B cell (primary cell): ENCODE measurements at regions not wholly inside any gene's neighbourhood (a gene's known extent, or its start where the extent isn't known, plus 50 kb on each side); places are given as distances from the start of the nearest gene placed in this dataset.

ENCODE experiments used
- ATAC-seq: fragments of 200-7000 bp; cut with Tn5 transposase; one replicate; pipeline ENCODE4 v1.10.0; 2021; ENCODE audit warnings: low read depth, mild to moderate bottlenecking, moderate number of reproducible peaks, moderate library complexity
- CTCF ChIA-PET: fragments of 350-600 bp; sonication (Branson Sonifier 250); formaldehyde crosslinking; loops from one replicate; lab custom pipeline; 2021; ENCODE audit warnings: antibody characterized with exemption, inconsistent platforms; lab: Charles Lee
- POLR2A ChIA-PET: fragments of 350-600 bp; sonication (Branson Sonifier 250); formaldehyde crosslinking; loops from one replicate; lab custom pipeline; 2021; ENCODE audit warnings: antibody characterized with exemption; lab: Charles Lee
- DNase-seq: peaks from one replicate; pipeline ENCODE4 v3.0.0; 2013
- H2AFZ ChIP-seq: 2 replicates; pipeline ENCODE4 v1.6.1; 2012; ENCODE audit warnings: mild to moderate bottlenecking, low read depth, low read length; ENCODE audit not compliant: insufficient read depth, poor library complexity, severe bottlenecking
- H3K27ac ChIP-seq, 2 donors: 1 replicate in 1 of 2; 2 replicates in 1 of 2; pipeline ENCODE4 v1.5.1; 2012 to 2013; ENCODE audit warnings: low read length in 2 of 2, mild to moderate bottlenecking in 2 of 2, moderate library complexity in 1 of 2
- H3K27me3 ChIP-seq, 4 experiments: fragments of 200-600 bp in 1 of 4; sonication (generic) in 1 of 4; replicated peaks in 1 of 4; 1 replicate in 2 of 4; 2 replicates in 2 of 4; pipeline versions ENCODE4 v1.6.1 to v1.7.0; 2013 to 2016; ENCODE audit warnings: low read length in 3 of 4, mild to moderate bottlenecking in 2 of 4, mixed read lengths in 1 of 4, moderate library complexity in 1 of 4; ENCODE audit not compliant: insufficient read depth in 4 of 4, control insufficient read depth in 3 of 4; ENCODE audit errors: control extremely low read depth in 1 of 4
- H3K36me3 ChIP-seq, 2 experiments: replicated peaks in 1 of 2; 1 replicate in 1 of 2; 2 replicates in 1 of 2; pipeline versions ENCODE4 v1.6.1 to v1.7.1; 2013; ENCODE audit warnings: low read length in 1 of 2; ENCODE audit not compliant: insufficient read depth in 2 of 2, control insufficient read depth in 1 of 2; ENCODE audit errors: control extremely low read depth in 1 of 2, extremely low read depth in 1 of 2
- H3K4me1 ChIP-seq, 2 donors: fragments of 200-600 bp in 1 of 2; sonication (generic) in 1 of 2; 1 replicate in 1 of 2; 2 replicates in 1 of 2; pipeline versions ENCODE4 v1.5.1 to v1.6.1; 2013 to 2017; ENCODE audit warnings: low read length in 2 of 2; ENCODE audit not compliant: control insufficient read depth in 2 of 2, insufficient read depth in 2 of 2
- H3K4me2 ChIP-seq: replicated peaks from 2 replicates; pipeline ENCODE3; 2012; ENCODE audit warnings: mild to moderate bottlenecking, low read depth, low read length; ENCODE audit not compliant: poor library complexity, severe bottlenecking
- H3K4me3 ChIP-seq, 5 experiments: fragments of 200-600 bp in 1 of 5; sonication (generic) in 1 of 5; 1 replicate in 3 of 5; 2 replicates in 2 of 5; pipeline versions ENCODE4 v1.5.1 to v1.7.0; 2011 to 2016; ENCODE audit warnings: low read length in 4 of 5, mild to moderate bottlenecking in 4 of 5, low read depth in 2 of 5, control low read depth in 1 of 5, moderate library complexity in 1 of 5; ENCODE audit not compliant: insufficient read depth in 1 of 5; ENCODE audit errors: control extremely low read depth in 1 of 5, extremely low read depth in 1 of 5
- H3K79me2 ChIP-seq: fragments of 200-600 bp; sonication (generic); one replicate; pipeline ENCODE4 v1.6.0; 2016; ENCODE audit warnings: low read length; ENCODE audit not compliant: control insufficient read depth, insufficient read depth
- H3K9ac ChIP-seq: fragments of 200-600 bp; sonication (generic); 2 replicates; pipeline ENCODE4 v1.6.1; 2017; ENCODE audit warnings: mild to moderate bottlenecking, low read length, moderate library complexity
- H3K9me3 ChIP-seq, 3 donors: one replicate each; pipeline versions ENCODE4 v1.6.1 to v1.7.1; 2013; ENCODE audit warnings: low read length in 2 of 3; ENCODE audit not compliant: control insufficient read depth in 2 of 3, insufficient read depth in 1 of 3; ENCODE audit errors: control extremely low read depth in 1 of 3
- H4K20me1 ChIP-seq: 2 replicates; pipeline ENCODE4 v1.6.0; 2012; ENCODE audit warnings: mild to moderate bottlenecking, low read length; ENCODE audit not compliant: insufficient read depth, control insufficient read depth, poor library complexity, severe bottlenecking
- H3K27ac Mint-ChIP-seq: one replicate; pipeline ENCODE4 v1.8.0; 2021; ENCODE audit warnings: mixed read lengths
- H3K27me3 Mint-ChIP-seq: one replicate; pipeline ENCODE4 v1.8.0; 2021; ENCODE audit warnings: mixed read lengths
- H3K4me1 Mint-ChIP-seq: one replicate; pipeline ENCODE4 v1.8.0; 2021; ENCODE audit warnings: mixed read lengths
- H3K4me3 Mint-ChIP-seq: one replicate; pipeline ENCODE4 v1.8.0; 2021; ENCODE audit warnings: mixed read lengths
- H3K9me3 Mint-ChIP-seq: one replicate; pipeline ENCODE4 v1.8.0; 2022; ENCODE audit warnings: mixed read lengths; ENCODE audit not compliant: insufficient read depth
- EZH2 ChIP-seq: IDR thresholded peaks from 2 replicates; pipeline ENCODE4 v1.6.1; 2012; ENCODE audit warnings: borderline replicate concordance, low read depth, mild to moderate bottlenecking, moderate library complexity, low read length; ENCODE audit not compliant: insufficient read depth, poor library complexity, severe bottlenecking
- WGBS: methylation state at CpG from one replicate; pipeline ENCODE4 v1.1.5; 2013; ENCODE audit warnings: missing lambda C conversion rate; ENCODE audit not compliant: insufficient coverage; 5-methylcytosine and 5-hydroxymethylcytosine counted together
- intact Hi-C: fragments of 100-400 bp; cut with micrococcal nuclease; formaldehyde crosslinking; loops from one replicate; pipeline ENCODE4 v1.10.0; 2022
- TF ChIP-seq, protein P1 (sequence below): fragments of 200-600 bp; IDR thresholded peaks from one replicate; pipeline ENCODE4 v1.8.0; 2022; ENCODE audit warnings: antibody characterized with exemption, mild to moderate bottlenecking

DNA sequence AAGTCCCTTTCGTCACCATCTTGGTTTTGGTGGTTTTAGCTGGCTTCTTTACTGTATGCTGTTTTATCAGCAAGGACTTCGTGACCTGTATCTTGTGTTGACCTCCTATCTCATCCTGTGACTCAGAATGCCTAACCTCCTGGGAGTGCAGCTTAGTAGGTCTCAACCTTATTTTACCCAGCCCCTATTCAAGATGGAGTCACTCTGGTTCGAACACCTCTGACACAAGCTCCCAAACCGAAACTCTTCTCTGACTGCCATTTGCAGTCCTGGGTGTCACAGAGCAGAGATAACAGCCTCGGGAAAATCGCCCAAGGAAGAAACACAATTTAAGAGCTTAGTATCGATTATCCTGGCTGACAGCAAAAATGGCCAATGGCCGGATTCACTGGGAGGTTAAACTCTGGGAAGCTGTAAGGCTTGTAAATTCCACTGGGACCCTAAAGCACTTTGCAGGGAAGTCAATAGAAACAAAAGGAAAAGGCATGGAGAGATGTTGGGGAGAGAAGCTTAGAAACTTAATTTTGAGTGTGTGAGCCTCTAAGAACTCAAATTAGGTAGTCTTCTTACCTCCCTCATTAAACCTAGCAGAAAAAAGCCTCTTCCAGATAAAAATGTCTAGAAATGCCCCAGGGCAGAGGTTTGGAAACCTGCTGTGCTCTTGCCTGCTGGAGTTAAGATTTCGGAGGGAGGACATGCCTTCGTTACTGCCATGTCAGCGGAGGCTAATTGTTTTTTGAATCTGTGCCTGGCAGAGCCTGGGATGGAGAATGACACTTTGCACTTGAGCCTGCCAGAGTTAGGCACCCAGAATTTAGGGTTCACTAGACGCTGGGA lies 56.5 kb upstream of the RPH3A start:
- intact Hi-C loops = no loop called here
- Histone ChIP-seq H3K4me3 (no peak overlapping the region), H3K36me3 (no peaks in the 10 kb centered on the region), H3K79me2 (no peaks in the 10 kb centered on the region), H3K4me1 (no peaks in the 10 kb centered on the region), H4K20me1 (no peaks in the 10 kb centered on the region), H2AFZ (no peak overlapping the region), H3K9me3 (peaks cover 0 to 2% (median 0%) of the 10 kb centered on the region in 3 donors), H3K27ac (no peak overlapping the region), H3K4me2 (no peak overlapping the region), H3K9ac (no peak overlapping the region), H3K27me3 (peaks cover 0 to 16% (median 6%) of the 10 kb centered on the region in 4 experiments)
- peaks cover 35% of the 10 kb centered on the region for H3K27me3 Mint-ChIP-seq
- ATAC-seq = no peak
- H3K27ac Mint-ChIP-seq = no peak overlapping the region
- no peaks in the 10 kb centered on the region for H3K9me3 Mint-ChIP-seq
- no peak for DNase-seq
- H3K4me3 Mint-ChIP-seq = no peak overlapping the region
- TF ChIP-seq, protein P1, sequence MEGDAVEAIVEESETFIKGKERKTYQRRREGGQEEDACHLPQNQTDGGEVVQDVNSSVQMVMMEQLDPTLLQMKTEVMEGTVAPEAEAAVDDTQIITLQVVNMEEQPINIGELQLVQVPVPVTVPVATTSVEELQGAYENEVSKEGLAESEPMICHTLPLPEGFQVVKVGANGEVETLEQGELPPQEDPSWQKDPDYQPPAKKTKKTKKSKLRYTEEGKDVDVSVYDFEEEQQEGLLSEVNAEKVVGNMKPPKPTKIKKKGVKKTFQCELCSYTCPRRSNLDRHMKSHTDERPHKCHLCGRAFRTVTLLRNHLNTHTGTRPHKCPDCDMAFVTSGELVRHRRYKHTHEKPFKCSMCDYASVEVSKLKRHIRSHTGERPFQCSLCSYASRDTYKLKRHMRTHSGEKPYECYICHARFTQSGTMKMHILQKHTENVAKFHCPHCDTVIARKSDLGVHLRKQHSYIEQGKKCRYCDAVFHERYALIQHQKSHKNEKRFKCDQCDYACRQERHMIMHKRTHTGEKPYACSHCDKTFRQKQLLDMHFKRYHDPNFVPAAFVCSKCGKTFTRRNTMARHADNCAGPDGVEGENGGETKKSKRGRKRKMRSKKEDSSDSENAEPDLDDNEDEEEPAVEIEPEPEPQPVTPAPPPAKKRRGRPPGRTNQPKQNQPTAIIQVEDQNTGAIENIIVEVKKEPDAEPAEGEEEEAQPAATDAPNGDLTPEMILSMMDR = no peak
- TF ChIP-seq EZH2 = no peak
- CTCF ChIA-PET = no interaction called here
- POLR2A ChIA-PET = no interaction called here
- 84% methylated on average over 11 of the region's 12 CpGs for WGBS
- H3K4me1 Mint-ChIP-seq = no peaks in the 10 kb centered on the region

DNA sequence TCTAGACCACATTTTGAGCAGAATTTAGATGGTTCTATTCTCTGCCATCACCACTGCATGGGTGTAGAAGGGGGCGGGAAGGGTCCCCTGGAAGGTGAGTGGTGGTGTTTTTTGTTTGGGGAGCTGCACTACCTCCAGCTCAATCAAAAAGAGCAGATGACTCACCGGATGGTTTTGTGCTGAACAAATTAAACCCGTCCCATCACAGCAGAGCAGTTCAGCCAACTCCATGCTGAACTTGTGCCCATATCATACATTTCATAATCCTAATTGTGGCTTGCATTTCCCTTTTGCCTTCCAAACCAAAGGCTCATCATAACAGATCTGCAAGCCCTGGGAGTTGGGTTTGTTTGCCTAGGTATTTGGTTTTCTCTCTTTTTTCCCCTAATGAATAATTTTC lies 53.0 kb upstream of the RPH3A start:
- H3K9ac ChIP-seq = no peak overlapping the region
- intact Hi-C loops = no loop called here
- H3K27me3 ChIP-seq = peaks cover 0 to 22% (median 9%) of the 10 kb centered on the region in 4 experiments
- TF ChIP-seq EZH2 = no peak
- TF ChIP-seq, protein P1 = no peak
- H2AFZ ChIP-seq = no peak overlapping the region
- H3K79me2 ChIP-seq = no peaks in the 10 kb centered on the region
- Mint-ChIP-seq H3K4me3 (no peak overlapping the region), H3K4me1 (no peaks in the 10 kb centered on the region), H3K27ac (no peak overlapping the region), H3K27me3 (peaks cover 50% of the 10 kb centered on the region), H3K9me3 (no peaks in the 10 kb centered on the region)
- H3K4me2 ChIP-seq = no peak overlapping the region
- no peaks in the 10 kb centered on the region for H3K4me1 ChIP-seq
- peaks cover 0 to 2% (median 0%) of the 10 kb centered on the region in 3 donors for H3K9me3 ChIP-seq
- ChIA-PET CTCF (no interaction called here), POLR2A (no interaction called here)
- DNase-seq (no peak), ATAC-seq (no peak)
- WGBS = no CpG with 5 or more reads among the region's 3 CpGs
- no peaks in the 10 kb centered on the region for H3K36me3 ChIP-seq
- no peaks in the 10 kb centered on the region for H4K20me1 ChIP-seq
- H3K4me3 ChIP-seq = no peak overlapping the region
- H3K27ac ChIP-seq = no peak overlapping the region
